RWPE1 (cell line): ENCODE measurements at regions not wholly inside any gene's neighbourhood (a gene's known extent, or its start where the extent isn't known, plus 50 kb on each side); places are given as distances from the start of the nearest gene placed in this dataset.

ENCODE experiments used
- CTCF ChIA-PET: fragments of 350-600 bp; sonication (Branson Sonifier 250); formaldehyde crosslinking; extraction: SDS; loops from one replicate; lab custom pipeline; 2021; lab: Yijun Ruan, JAX
- POLR2A ChIA-PET: fragments of 400-600 bp; formaldehyde crosslinking; extraction: SDS; loops from one replicate; lab custom pipeline; 2020; ENCODE audit warnings: antibody characterized with exemption; ENCODE audit not compliant: low non-redundant PET; lab: Yijun Ruan, JAX
- DNase-seq: peaks from one replicate; pipeline ENCODE4 v3.0.0; 2012; ENCODE audit warnings: low spot score
- H3K27ac ChIP-seq: fragments of 450-650 bp; 2 replicates; pipeline ENCODE4 v1.5.1; 2017
- CTCF ChIP-seq: fragments of 450-650 bp; conservative IDR thresholded peaks from 2 replicates; pipeline ENCODE4 v1.5.1; 2017; ENCODE audit warnings: low read depth, mild to moderate bottlenecking

GRCh38 chr4:22312113-22312512, 203.8 kb downstream of the ADGRA3 start:
- POLR2A ChIA-PET: no interaction called here
- H3K27ac ChIP-seq: no peak overlapping the region
- TF ChIP-seq CTCF: no peak
- CTCF ChIA-PET: interaction anchor here (0.6 to 0.8 kb wide), 3 partner anchors 24 to 418 kb away, joined by 3 to 8 read pairs (median 3); no protein-coding TSS in a partner anchor
- DNase-seq: no peak

GRCh38 chr4:22301253-22301652, 214.6 kb downstream of the ADGRA3 start:
- TF ChIP-seq CTCF: no peak
- POLR2A ChIA-PET: no interaction called here

GRCh38 chr4:22299678-22300077, 216.2 kb downstream of the ADGRA3 start:
- ChIA-PET CTCF (interaction anchor here (0.6 kb wide), 1 partner anchor 82 kb away, joined by 4 read pairs; no protein-coding TSS in a partner anchor), POLR2A (no interaction called here)
- DNase-seq: no peak
- H3K27ac ChIP-seq: no peak overlapping the region
- no peak for TF ChIP-seq CTCF

More at GRCh38 chr4:22301253-22301652, 214.6 kb downstream of the ADGRA3 start:
- CTCF ChIA-PET: no interaction called here
- no peak overlapping the region for H3K27ac ChIP-seq
- no peak for DNase-seq

GRCh38 chr4:22287631-22288030, 228.2 kb downstream of the ADGRA3 start:
- CTCF ChIA-PET: interaction anchor here (0.6 to 1.0 kb wide), 2 partner anchors 13 to 1139 kb away, joined by 3 read pairs; no protein-coding TSS in a partner anchor
- POLR2A ChIA-PET: no interaction called here
- no peak overlapping the region for H3K27ac ChIP-seq
- TF ChIP-seq CTCF: no peak
- DNase-seq: no peak

- ChIA-PET POLR2A (no interaction called here), CTCF (no interaction called here)
- no peak overlapping the region for H3K27ac ChIP-seq
- TF ChIP-seq CTCF: no peak
- no peak for DNase-seq
Observed at GRCh38 chr4:22268350-22269025, 247.4 kb downstream of the ADGRA3 start.

- no peak overlapping the region for H3K27ac ChIP-seq
- no peak for TF ChIP-seq CTCF
- ChIA-PET CTCF (interaction anchor here (0.5 kb wide), 1 partner anchor 1457 kb away, joined by 3 read pairs; no protein-coding TSS in a partner anchor), POLR2A (no interaction called here)
- DNase-seq: no peak
Observed at GRCh38 chr4:22264261-22264660, 251.6 kb downstream of the ADGRA3 start.
